ENCODE measurements at regions not wholly inside any gene's neighbourhood (a gene's known extent, or its start where the extent isn't known, plus 50 kb on each side); places are given as distances from the start of the nearest gene placed in this dataset.

DNA sequence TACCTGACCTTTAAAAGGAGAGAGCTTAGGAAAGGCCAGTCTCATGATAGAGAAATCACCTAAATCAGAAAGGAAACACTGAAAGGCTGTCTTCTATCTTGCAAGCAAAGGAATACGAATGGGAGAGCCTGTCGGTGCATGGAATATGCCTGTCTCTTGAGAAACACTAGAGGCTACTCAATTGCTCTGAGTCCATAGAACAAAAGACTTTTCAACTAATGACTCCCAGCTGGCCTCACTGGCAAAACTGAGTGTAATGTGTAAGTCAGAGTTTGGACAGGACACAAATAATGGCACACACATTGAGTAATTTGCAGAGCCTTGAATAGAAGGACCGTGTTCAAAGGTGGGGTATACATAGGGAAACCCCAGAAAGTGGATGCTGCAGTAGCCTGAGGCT is 171.0 kb upstream of the ARHGAP20 start:
- TF ChIP-seq, protein P1, sequence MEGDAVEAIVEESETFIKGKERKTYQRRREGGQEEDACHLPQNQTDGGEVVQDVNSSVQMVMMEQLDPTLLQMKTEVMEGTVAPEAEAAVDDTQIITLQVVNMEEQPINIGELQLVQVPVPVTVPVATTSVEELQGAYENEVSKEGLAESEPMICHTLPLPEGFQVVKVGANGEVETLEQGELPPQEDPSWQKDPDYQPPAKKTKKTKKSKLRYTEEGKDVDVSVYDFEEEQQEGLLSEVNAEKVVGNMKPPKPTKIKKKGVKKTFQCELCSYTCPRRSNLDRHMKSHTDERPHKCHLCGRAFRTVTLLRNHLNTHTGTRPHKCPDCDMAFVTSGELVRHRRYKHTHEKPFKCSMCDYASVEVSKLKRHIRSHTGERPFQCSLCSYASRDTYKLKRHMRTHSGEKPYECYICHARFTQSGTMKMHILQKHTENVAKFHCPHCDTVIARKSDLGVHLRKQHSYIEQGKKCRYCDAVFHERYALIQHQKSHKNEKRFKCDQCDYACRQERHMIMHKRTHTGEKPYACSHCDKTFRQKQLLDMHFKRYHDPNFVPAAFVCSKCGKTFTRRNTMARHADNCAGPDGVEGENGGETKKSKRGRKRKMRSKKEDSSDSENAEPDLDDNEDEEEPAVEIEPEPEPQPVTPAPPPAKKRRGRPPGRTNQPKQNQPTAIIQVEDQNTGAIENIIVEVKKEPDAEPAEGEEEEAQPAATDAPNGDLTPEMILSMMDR (IDR thresholded peaks at IDR 0.05), result no peak
- TF ChIP-seq POLR2A (IDR thresholded peaks at IDR 0.05) (no peak), EP300 (IDR thresholded peaks at IDR 0.05) (no peak)
